SU-DHL-6 (cell line): ENCODE measurements at regions not wholly inside any gene's neighbourhood (a gene's known extent, or its start where the extent isn't known, plus 50 kb on each side); places are given as distances from the start of the nearest gene placed in this dataset.

Experiments used
- H2AFZ ChIP-seq: fragments of 200-600 bp; sonication (generic); 2 replicates; pipeline ENCODE4 v1.6.1; 2014; ENCODE audit warnings: low read depth, mild to moderate bottlenecking, moderate library complexity, mixed read lengths, antibody characterized with exemption, low read length; ENCODE audit not compliant: severe bottlenecking
- H3F3A ChIP-seq: fragments of 200-600 bp; shearing (Covaris generic); 2 replicates; pipeline ENCODE4 v1.6.0; 2016; ENCODE audit warnings: antibody characterized with exemption, mild to moderate bottlenecking; ENCODE audit not compliant: insufficient read depth
- H3K27ac ChIP-seq: fragments of 200-600 bp; sonication (generic); 2 replicates; pipeline ENCODE4 v1.5.1; 2016; ENCODE audit warnings: low read depth, mild to moderate bottlenecking, low read length, moderate library complexity, mixed read lengths
- H3K27me3 ChIP-seq: fragments of 200-600 bp; sonication (generic), shearing (Covaris generic); 2 replicates; pipeline ENCODE4 v1.6.0; 2014; ENCODE audit warnings: mild to moderate bottlenecking, low read length
- H3K36me3 ChIP-seq: fragments of 200-600 bp; sonication (generic); 2 replicates; pipeline ENCODE4 v1.6.1; 2014; ENCODE audit warnings: mild to moderate bottlenecking, low read length, mixed read lengths
- H3K4me2 ChIP-seq: fragments of 300-600, 200-600 bp; shearing (Covaris generic), sonication (generic); 2 replicates; pipeline ENCODE4 v1.6.0; 2014; ENCODE audit warnings: low read length, low read depth, mild to moderate bottlenecking; ENCODE audit not compliant: poor library complexity, severe bottlenecking
- H3K4me3 ChIP-seq: fragments of 200-600 bp; sonication (generic); 2 replicates; pipeline ENCODE4 v1.5.1; 2014; ENCODE audit warnings: antibody characterized with exemption, low read length, mild to moderate bottlenecking, mixed read lengths; ENCODE audit not compliant: insufficient read depth, poor library complexity, severe bottlenecking
- H3K79me2 ChIP-seq: fragments of 200-600 bp; sonication (generic); 2 replicates; pipeline ENCODE4 v1.6.1; 2014; ENCODE audit warnings: mild to moderate bottlenecking, low read length, moderate library complexity; ENCODE audit not compliant: insufficient read depth
- H3K9ac ChIP-seq: fragments of 200-600 bp; sonication (generic); 2 replicates; pipeline ENCODE4 v1.7.0; 2014; ENCODE audit warnings: mild to moderate bottlenecking, low read length
- H3K9me2 ChIP-seq: fragments of 200-600 bp; sonication (generic); replicated peaks from 2 replicates; pipeline ENCODE4 v1.6.1; 2014; ENCODE audit warnings: low read length; ENCODE audit not compliant: insufficient read depth
- H3K9me3 ChIP-seq: fragments of 200-600 bp; sonication (generic); 2 replicates; pipeline ENCODE4 v1.6.1; 2014; ENCODE audit warnings: low read length, mixed read lengths; ENCODE audit not compliant: insufficient read depth
- H4K20me1 ChIP-seq: fragments of 200-600 bp; sonication (generic); 2 replicates; pipeline ENCODE4 v1.6.1; 2014; ENCODE audit warnings: low read depth, mild to moderate bottlenecking, antibody characterized with exemption, low read length, moderate library complexity, mixed read lengths
- EZH2phosphoT487 ChIP-seq: fragments of 200-600 bp; sonication (generic), shearing (Covaris generic); conservative IDR thresholded peaks from 2 replicates; pipeline ENCODE4 v1.6.1; 2018; ENCODE audit warnings: mild to moderate bottlenecking, antibody characterized with exemption, low read length, moderate library complexity, mixed read lengths
- TF ChIP-seq, protein P1 (sequence below): fragments of 200-600 bp; sonication (generic); IDR thresholded peaks from one replicate; pipeline ENCODE4 v1.5.1; 2017; ENCODE audit warnings: antibody characterized with exemption, mild to moderate bottlenecking, low read length, moderate library complexity; ENCODE audit not compliant: insufficient read depth, poor library complexity, severe bottlenecking

DNA sequence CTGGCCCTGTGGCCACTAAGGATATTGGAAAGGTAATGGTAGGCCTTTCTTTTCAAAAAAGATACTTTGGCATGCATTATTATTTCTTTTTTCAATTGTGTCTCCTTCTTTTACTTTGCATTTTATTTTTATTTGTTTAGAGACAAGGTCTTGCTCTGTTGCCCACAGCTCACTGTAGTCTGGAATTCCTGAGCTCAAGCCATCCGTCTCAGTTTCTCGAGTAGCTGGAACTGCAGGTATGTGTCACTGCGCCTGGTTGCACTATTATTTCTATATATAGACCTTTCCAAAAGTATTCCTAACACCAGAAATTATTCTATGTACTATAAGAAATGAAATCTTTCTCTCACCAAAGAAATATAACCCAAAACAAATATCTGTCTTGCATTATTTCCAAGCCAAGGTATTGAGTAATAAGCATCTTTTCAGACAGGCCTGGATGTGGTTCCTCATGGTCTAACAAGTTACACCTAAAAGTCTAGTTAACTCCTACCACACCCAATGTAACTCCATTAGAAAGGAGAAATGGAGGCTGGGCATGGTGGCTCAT, 500.8 kb upstream of the ANKRD30A start:
- Histone ChIP-seq H3F3A (no peaks in the 10 kb centered on the region), H4K20me1 (no peaks in the 10 kb centered on the region), H2AFZ (no peak overlapping the region), H3K9ac (no peak overlapping the region), H3K27me3 (no peaks in the 10 kb centered on the region; the same call in 1 of the 2 replicates), H3K4me2 (no peak overlapping the region), H3K9me2 (no peaks in the 10 kb centered on the region), H3K4me3 (no peak overlapping the region), H3K27ac (no peak overlapping the region), H3K79me2 (no peaks in the 10 kb centered on the region), H3K36me3 (no peaks in the 10 kb centered on the region), H3K9me3 (0 out of 2 replicates have a peak, but pooled peaks cover 4% of the 10 kb centered on the region)
- TF ChIP-seq, protein P1, sequence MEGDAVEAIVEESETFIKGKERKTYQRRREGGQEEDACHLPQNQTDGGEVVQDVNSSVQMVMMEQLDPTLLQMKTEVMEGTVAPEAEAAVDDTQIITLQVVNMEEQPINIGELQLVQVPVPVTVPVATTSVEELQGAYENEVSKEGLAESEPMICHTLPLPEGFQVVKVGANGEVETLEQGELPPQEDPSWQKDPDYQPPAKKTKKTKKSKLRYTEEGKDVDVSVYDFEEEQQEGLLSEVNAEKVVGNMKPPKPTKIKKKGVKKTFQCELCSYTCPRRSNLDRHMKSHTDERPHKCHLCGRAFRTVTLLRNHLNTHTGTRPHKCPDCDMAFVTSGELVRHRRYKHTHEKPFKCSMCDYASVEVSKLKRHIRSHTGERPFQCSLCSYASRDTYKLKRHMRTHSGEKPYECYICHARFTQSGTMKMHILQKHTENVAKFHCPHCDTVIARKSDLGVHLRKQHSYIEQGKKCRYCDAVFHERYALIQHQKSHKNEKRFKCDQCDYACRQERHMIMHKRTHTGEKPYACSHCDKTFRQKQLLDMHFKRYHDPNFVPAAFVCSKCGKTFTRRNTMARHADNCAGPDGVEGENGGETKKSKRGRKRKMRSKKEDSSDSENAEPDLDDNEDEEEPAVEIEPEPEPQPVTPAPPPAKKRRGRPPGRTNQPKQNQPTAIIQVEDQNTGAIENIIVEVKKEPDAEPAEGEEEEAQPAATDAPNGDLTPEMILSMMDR = no peak
- TF ChIP-seq EZH2phosphoT487 = no peak

DNA sequence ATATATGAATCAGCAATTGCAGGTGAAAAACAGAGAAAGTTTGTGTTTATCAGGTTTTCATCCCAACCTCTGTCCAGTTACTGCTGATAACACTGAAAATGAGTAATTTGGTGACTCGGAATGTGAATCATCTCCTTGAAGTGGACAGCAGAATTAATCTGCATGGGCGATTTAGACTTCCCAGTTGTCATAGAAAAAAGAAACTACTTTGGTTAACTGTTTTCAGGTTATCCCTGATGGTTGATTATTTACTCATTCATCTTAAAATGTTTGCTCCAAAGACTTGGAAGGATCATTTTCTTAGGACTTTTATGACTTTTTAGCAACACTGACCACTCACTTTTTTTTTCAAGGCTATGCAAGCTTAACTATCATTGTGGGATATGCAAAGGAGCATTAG, 504.1 kb upstream of the ANKRD30A start:
- H4K20me1 ChIP-seq = no peaks in the 10 kb centered on the region
- no peak for TF ChIP-seq EZH2phosphoT487
- TF ChIP-seq, protein P1 = no peak
- no peak overlapping the region for H3K4me2 ChIP-seq

DNA sequence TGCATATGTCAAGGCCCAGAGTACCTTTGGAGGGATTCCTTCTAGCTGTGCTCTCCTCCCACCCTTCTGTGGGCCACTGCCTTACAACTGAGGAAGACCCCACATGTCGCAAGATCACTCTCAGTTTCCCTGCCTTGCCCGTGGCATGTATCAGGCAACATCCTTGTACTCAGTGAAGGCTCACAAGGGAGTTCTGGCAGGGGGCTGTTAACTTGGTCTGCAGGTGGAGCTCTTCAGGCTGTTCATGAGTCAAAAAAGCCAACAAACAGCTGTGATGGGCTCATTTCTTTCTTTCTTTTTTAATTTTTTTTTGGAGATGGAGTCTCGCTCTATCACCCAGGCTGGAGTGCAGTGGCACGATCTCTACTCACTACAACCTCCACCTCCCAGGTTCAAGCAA, 513.0 kb upstream of the ANKRD30A start:
- Histone ChIP-seq H3K27me3 (no peaks in the 10 kb centered on the region), H2AFZ (no peak overlapping the region), H3K36me3 (no peaks in the 10 kb centered on the region), H3K27ac (no peak overlapping the region), H3K4me3 (no peak overlapping the region), H3K79me2 (no peaks in the 10 kb centered on the region), H3K9ac (no peak overlapping the region), H3K9me2 (no peaks in the 10 kb centered on the region), H4K20me1 (no peaks in the 10 kb centered on the region), H3K4me2 (no peak overlapping the region), H3K9me3 (no peaks in the 10 kb centered on the region), H3F3A (no peaks in the 10 kb centered on the region)
- TF ChIP-seq, protein P1 = no peak

More for the DNA sequence above, 504.1 kb upstream of the ANKRD30A start:
- H3K36me3 ChIP-seq = no peaks in the 10 kb centered on the region
- no peaks in the 10 kb centered on the region for H3K9me2 ChIP-seq
- H3K9me3 ChIP-seq = 0 out of 2 replicates have a peak, but pooled peaks cover 4% of the 10 kb centered on the region
- H3K9ac ChIP-seq = no peak overlapping the region
- H2AFZ ChIP-seq = no peak overlapping the region
- H3K27me3 ChIP-seq = no peaks in the 10 kb centered on the region; the same call in 1 of the 2 replicates
- no peaks in the 10 kb centered on the region for H3F3A ChIP-seq
- H3K79me2 ChIP-seq = no peaks in the 10 kb centered on the region
- H3K4me3 ChIP-seq = no peak overlapping the region
- no peak overlapping the region for H3K27ac ChIP-seq
